ENCODE measurements at regions not wholly inside any gene's neighbourhood (a gene's known extent, or its start where the extent isn't known, plus 50 kb on each side); places are given as distances from the start of the nearest gene placed in this dataset.
"Not testable (repeated sequence)": the region's sequence is repeated elsewhere in the genome, so short reads cannot be mapped to it uniquely, and the experiment has no call there.

DNA sequence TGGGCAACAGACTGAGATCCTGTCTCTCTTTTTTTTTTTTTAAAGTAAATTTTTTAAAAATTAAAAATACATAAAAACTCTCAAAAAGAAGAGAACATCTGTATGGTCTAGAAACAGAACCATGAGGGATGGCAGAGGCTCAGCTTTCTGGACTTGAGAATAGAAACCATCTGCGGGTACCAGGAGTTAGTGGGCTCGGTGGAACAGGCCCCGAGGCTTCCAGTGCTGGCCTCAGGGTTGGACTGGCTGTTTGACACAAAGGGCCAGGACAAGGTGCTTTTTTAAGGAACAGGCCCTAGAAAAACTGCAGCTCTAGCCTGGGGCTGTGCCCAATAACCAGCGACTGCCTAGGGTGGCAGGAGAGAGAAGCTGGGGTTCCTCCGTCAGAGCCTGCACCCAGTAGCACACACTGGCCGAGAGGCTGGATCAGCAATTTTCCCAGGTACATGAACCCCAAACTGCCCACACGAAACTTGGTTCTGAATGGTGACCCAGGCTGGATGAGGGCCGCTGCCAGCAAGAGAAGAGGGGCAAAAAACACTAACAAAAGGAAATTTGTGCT is 131.0 kb upstream of the OLIG3 start:
- no peak for DNase-seq

DNA sequence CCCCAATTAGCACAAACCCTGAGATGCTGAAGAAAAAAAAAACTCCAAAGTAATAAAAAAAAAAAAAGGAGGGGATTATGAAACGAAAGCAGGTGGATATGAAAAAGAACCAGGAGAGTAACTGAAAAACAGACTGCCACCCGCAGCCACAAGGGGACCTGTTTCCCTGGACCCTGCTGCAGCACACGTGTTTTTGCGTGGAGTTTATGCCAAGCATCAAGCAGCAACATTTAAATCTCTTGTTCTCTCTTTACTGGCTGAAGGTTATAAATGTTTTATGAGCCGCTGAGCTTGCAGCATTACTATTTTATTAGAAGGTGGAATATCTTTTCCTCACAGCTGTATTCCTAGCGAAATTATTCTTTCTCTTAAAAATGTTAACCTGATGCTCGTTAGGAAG is 131.6 kb upstream of the OLIG3 start:
- no peak for DNase-seq

DNA sequence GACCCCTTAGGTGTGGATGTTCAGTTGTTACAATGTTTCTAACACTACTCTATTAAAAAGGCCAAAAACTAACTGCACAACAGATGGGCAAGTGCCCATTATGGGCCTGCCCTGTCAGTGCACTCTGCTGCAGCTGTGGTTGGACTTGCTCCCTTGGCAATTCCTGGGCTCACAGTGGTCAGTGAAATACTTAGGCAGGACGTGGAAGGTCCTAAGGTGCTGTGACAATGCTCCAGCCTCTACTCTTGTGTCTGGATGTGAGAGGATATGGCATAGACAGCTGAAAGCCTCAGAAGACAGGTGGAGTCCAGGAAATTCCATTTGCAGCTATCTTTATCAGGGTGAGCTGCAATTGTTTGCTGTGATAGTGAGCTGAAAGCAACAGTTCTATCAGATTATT is 136.5 kb upstream of the OLIG3 start:
- DNase-seq, result no peak

DNA sequence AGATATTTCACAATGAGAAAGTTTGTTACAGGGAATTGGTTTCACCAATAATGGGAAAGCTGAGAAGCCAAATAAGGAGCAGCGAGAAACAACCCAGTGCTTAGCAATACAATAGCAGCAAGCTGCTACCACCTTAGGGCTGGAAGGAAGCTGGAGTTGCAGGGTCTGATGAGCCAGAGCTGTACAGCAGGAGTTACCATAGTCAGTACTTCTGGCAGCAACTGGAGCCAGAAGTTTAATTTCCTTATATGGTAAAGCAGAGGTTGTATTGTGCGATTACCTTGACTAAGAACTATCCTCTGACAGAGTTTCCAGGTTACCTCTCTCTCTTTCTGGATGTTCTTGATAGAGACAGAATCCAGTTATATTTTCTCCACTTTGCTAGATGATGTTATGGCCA is 137.1 kb upstream of the OLIG3 start:
- DNase-seq, result no peak

GRCh38 chr6:137634177-137634576 is 140.0 kb upstream of the OLIG3 start:
- not testable (repeated sequence) for DNase-seq

- no peak for DNase-seq
These were observed 142.9 kb upstream of the OLIG3 start for GRCh38 chr6:137637121-137637520.

DNA sequence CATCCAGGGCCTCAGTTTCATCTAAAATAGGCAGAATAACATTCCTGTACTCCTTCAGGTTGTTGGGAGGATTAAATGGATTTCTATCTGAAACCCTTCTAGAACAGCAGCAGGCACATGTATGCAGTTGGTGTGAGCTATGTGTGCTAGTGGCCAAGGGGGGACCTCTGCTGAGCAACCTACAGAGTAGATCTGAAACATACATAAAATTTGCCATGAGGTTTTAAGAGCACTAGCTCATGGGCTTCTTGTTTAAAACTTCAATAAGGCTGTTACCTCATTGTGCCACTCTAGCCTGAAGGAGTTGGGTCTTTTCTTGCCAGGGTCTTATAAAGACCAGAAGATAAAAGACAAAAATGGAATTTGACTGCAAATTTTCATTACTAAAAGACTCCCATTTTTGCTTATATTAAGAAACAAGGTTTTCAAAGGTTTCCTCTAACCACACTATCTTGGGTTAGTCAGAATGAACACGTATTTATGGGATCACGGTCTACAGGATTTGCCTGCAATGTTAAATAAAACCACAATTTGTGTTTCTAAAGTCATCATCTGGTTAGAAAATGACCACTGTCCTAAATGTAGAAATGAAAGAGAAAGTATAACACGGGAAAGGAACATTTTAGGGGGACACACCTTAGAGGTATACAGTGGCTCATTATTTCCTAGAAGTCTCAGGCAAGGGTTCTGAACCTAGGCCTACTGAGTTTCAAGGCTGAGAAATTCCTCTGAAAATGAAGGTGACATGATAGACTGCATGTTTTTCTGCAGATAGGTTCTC is 144.9 kb upstream of the OLIG3 start:
- peak; percentile 6 for DNase-seq

GRCh38 chr6:137640086-137640485 is 145.9 kb upstream of the OLIG3 start:
- DNase-seq, result no peak

DNA sequence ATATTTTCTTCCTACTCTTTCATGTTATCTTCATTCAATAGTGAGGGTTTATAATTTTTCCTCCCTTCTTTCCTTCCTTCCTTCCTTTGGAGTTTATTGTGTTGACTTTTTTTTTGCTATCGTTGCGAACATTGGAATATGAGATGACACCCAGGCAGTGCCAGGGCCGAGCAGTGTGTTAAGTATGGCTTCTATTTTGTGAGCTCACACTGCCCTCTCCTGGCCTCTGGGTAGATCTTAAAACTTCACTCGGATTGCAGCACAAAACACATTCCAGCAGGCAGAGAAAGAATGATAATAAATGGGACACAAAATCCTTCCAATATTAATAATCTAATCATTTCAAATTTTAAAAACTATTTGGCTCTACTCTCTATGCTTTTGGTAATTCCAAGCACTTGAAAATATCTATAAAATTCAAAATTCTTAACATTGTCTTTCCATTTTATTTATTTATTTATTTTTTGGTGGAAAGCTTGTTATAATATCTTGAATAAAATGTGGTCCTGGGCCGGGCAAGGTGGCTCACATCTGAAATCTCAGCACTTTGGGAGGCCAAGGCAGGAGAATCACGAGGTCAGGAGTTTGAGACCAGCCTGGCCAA is 147.4 kb upstream of the OLIG3 start:
- peak; percentile 78 for DNase-seq

DNA sequence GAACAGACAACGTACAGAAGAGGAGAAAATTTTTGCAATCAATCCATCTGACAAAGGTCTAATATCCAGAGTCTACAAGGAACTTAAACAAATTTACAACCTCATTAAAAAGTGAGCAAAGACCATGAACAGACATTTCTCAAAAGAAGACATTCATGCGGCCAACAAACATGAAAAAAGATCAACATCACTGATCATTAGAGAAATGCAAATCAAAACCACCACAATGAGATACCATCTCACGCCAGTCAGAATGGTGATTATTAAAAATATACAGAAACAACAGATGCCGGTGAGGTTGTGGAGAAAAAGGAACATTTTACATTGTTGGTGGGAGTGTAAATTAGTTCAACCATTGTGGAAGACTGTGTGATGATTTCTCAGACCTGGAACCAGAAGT is 149.0 kb upstream of the OLIG3 start:
- not testable (repeated sequence) for DNase-seq

- DNase-seq, result not testable (repeated sequence)
These were observed 149.4 kb upstream of the OLIG3 start for GRCh38 chr6:137643644-137644043.

GRCh38 chr6:137645850-137646249 is 151.7 kb upstream of the OLIG3 start:
- no peak for DNase-seq

GRCh38 chr6:137646484-137646883 is 152.3 kb upstream of the OLIG3 start:
- no peak for DNase-seq

GRCh38 chr6:137647762-137648447 is 153.7 kb upstream of the OLIG3 start:
- no peak for DNase-seq

- DNase-seq, result no peak
These were observed 156.5 kb upstream of the OLIG3 start for GRCh38 chr6:137650720-137651119.

- no peak for DNase-seq
These were observed 157.0 kb upstream of the OLIG3 start for GRCh38 chr6:137651178-137651577.

DNA sequence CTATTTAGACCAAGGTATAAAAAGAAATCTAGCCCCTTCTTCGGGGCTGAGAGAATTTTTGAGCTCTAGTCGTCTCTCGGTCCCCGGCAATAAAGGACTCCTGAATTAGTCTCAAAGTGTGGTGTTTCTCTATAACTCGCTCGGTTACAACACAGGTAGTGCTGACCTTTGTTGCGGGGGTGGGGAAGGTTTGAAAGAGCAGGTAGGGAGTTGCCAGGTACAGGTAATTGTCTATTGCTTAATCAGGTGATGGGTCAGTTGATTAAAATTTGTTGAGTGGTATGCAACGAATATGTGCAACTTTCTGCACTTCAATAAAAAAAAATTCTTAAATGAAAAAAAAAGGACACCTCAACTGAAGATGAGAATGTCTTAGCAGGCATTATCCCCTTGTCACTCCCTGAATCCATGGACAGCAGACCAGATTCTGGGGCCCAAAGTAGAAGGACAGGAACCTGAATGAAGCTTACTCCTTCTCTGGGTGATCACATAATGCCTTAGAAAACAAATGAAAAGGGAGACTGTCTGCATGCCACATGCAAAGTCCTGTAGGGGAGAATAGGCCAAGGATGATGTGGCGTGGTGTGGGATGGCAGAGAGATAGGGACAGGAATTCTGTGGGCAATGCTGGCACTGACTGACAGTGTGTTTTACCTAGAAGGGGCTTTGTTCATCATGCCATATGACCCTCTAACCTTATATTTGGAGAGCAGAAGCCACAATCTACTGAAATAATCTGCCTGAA is 157.6 kb upstream of the OLIG3 start:
- no peak for DNase-seq

- DNase-seq, result no peak
These were observed 158.9 kb upstream of the OLIG3 start for GRCh38 chr6:137652961-137653705.

GRCh38 chr6:137653706-137654059 is 159.5 kb upstream of the OLIG3 start:
- no peak for DNase-seq

DNA sequence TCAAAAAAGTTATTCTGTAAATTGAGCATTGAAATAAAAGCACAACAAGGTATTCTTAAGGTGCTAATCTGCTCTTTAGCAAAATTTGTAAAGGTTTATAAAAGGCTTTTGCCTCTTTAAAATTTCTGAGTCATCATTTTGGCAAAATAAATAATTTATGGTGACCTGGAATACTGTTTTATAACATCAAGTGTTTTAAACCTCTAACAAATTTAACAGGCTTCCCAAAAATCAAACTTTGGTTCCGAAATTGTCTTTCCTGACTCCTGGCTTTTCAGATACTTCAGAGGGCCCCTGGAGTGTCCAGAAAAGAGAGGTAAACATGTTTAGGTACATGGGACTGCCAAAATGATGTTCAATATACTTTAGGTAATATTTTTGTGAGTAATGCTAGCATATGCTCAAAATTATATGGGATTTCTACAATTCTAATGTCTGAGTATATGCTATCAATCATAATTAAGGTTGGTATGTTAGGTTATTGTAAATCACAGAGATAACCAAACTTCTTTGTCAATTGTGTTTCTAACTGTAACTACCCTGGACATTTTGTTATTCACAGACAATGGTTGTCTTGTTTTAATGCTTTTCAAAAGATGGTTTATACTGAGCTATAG is 160.3 kb upstream of the OLIG3 start:
- DNase-seq, result no peak

- DNase-seq, result no peak
These were observed 161.1 kb upstream of the OLIG3 start for GRCh38 chr6:137655291-137655690.

GRCh38 chr6:137656735-137657134 is 162.5 kb upstream of the OLIG3 start:
- DNase-seq, result no peak
